Mesendoderm (in vitro differentiated cells): ENCODE measurements at regions not wholly inside any gene's neighbourhood (a gene's known extent, or its start where the extent isn't known, plus 50 kb on each side); places are given as distances from the start of the nearest gene placed in this dataset.

Source experiments
- DNase-seq: peaks from one replicate; pipeline ENCODE4 v3.0.0; 2013
- H2AK5ac ChIP-seq: 2 replicates; pipeline ENCODE4 v1.6.1; 2013; ENCODE audit warnings: low read length, inconsistent platforms
- H2BK120ac ChIP-seq: 2 replicates; pipeline ENCODE4 v1.6.1; 2013; ENCODE audit warnings: low read depth, mild to moderate bottlenecking, low read length, moderate library complexity, mixed read lengths
- H2BK15ac ChIP-seq: replicated peaks from 2 replicates; pipeline ENCODE4 v1.6.1; 2013; ENCODE audit warnings: low read depth, mild to moderate bottlenecking, moderate library complexity
- H2BK5ac ChIP-seq: 2 replicates; pipeline ENCODE4 v1.6.1; 2013; ENCODE audit warnings: low read length, inconsistent platforms
- H3K18ac ChIP-seq: 2 replicates; pipeline ENCODE4 v1.6.1; 2013; ENCODE audit warnings: mild to moderate bottlenecking, low read length, mixed read lengths
- H3K23ac ChIP-seq: one replicate; pipeline ENCODE4 v1.6.1; 2013; ENCODE audit warnings: low read length
- H3K27ac ChIP-seq: 2 replicates; pipeline ENCODE4 v1.5.1; 2013; ENCODE audit warnings: low read depth, mild to moderate bottlenecking, inconsistent platforms, low read length, moderate library complexity
- H3K27me3 ChIP-seq: 2 replicates; pipeline ENCODE4 v1.6.1; 2013; ENCODE audit warnings: low read length, control low read depth, mild to moderate bottlenecking, inconsistent platforms; ENCODE audit not compliant: insufficient read depth, poor library complexity
- H3K36me3 ChIP-seq: 2 replicates; pipeline ENCODE4 v1.6.1; 2013; ENCODE audit warnings: low read length, inconsistent platforms; ENCODE audit not compliant: control insufficient read depth, insufficient read depth
- H3K4ac ChIP-seq: one replicate; pipeline ENCODE4 v1.6.1; 2013; ENCODE audit warnings: low read depth, mild to moderate bottlenecking, low read length, moderate library complexity
- H3K4me1 ChIP-seq: 2 replicates; pipeline ENCODE4 v1.6.1; 2013; ENCODE audit warnings: low read depth, low read length, inconsistent platforms; ENCODE audit not compliant: control insufficient read depth
- H3K4me2 ChIP-seq: 2 replicates; pipeline ENCODE4 v1.6.1; 2013; ENCODE audit warnings: low read length
- H3K4me3 ChIP-seq: 2 replicates; pipeline ENCODE4 v1.5.1; 2013; ENCODE audit warnings: mild to moderate bottlenecking, low read length
- H3K56ac ChIP-seq: one replicate; pipeline ENCODE4 v1.6.1; 2013; ENCODE audit warnings: low read length
- H3K79me1 ChIP-seq: 2 replicates; pipeline ENCODE4 v1.6.1; 2013; ENCODE audit warnings: low read length, inconsistent platforms
- H3K79me2 ChIP-seq: 2 replicates; pipeline ENCODE4 v1.6.1; 2013; ENCODE audit warnings: mild to moderate bottlenecking, low read length; ENCODE audit not compliant: control insufficient read depth, insufficient read depth
- H3K9ac ChIP-seq: 2 replicates; pipeline ENCODE4 v1.6.1; 2013; ENCODE audit warnings: low read length, inconsistent platforms
- H4K5ac ChIP-seq: one replicate; pipeline ENCODE4 v1.6.1; 2013; ENCODE audit warnings: low read length
- H4K8ac ChIP-seq: one replicate; pipeline ENCODE4 v1.6.1; 2013; ENCODE audit warnings: low read depth, mild to moderate bottlenecking, control low read depth, low read length, moderate library complexity
- WGBS: extraction: QIAGEN DNeasy Blood & Tissue Kit; methylation state at CpG from one replicate; pipeline ENCODE4 v1.1.7; 2013; ENCODE audit warnings: low lambda C conversion rate, missing lambda C conversion rate; ENCODE audit not compliant: insufficient coverage; ENCODE audit errors: extremely low coverage; 5-methylcytosine and 5-hydroxymethylcytosine counted together

GRCh38 chr13:47816831-47817230 lies 184.2 kb downstream of the SUCLA2 start:
- Histone ChIP-seq H3K18ac (no peak overlapping the region), H3K27me3 (no peaks in the 10 kb centered on the region), H3K27ac (no peak overlapping the region), H2BK15ac (no peak overlapping the region), H3K23ac (no peak overlapping the region), H2BK120ac (no peak overlapping the region), H3K4me1 (no peaks in the 10 kb centered on the region), H3K4ac (no peak overlapping the region), H3K4me2 (no peak overlapping the region), H3K9ac (no peak overlapping the region), H3K36me3 (no peaks in the 10 kb centered on the region), H4K5ac (no peak overlapping the region), H2AK5ac (no peak overlapping the region), H3K56ac (no peak overlapping the region), H2BK5ac (no peak overlapping the region), H4K8ac (no peak overlapping the region), H3K4me3 (no peak overlapping the region), H3K79me2 (no peaks in the 10 kb centered on the region), H3K79me1 (no peaks in the 10 kb centered on the region)
- WGBS: no CpG with 5 or more reads among the region's 5 CpGs
- DNase-seq: peak; percentile 67

- Histone ChIP-seq H3K79me2 (no peaks in the 10 kb centered on the region), H3K27me3 (no peaks in the 10 kb centered on the region), H3K4me2 (no peak overlapping the region), H3K4me1 (no peaks in the 10 kb centered on the region), H2BK15ac (no peak overlapping the region), H2BK120ac (no peak overlapping the region), H3K9ac (no peak overlapping the region), H3K27ac (no peak overlapping the region), H4K8ac (no peak overlapping the region), H3K18ac (no peak overlapping the region), H3K36me3 (no peaks in the 10 kb centered on the region), H3K79me1 (no peaks in the 10 kb centered on the region), H2AK5ac (no peak overlapping the region), H3K56ac (no peak overlapping the region), H4K5ac (no peak overlapping the region), H3K23ac (no peak overlapping the region), H3K4ac (no peak overlapping the region), H3K4me3 (no peak overlapping the region), H2BK5ac (no peak overlapping the region)
- WGBS: no CpG with 5 or more reads among the region's 1 CpG
- peak; percentile 56 for DNase-seq
These were observed 187.4 kb downstream of the SUCLA2 start for GRCh38 chr13:47813718-47814117.

- H3K79me2 ChIP-seq: no peaks in the 10 kb centered on the region
- no peak overlapping the region for H3K18ac ChIP-seq
- H3K4me2 ChIP-seq: no peak overlapping the region
- no peak overlapping the region for H3K23ac ChIP-seq
- no peak overlapping the region for H3K9ac ChIP-seq
- no peak overlapping the region for H2BK120ac ChIP-seq
- no peak overlapping the region for H4K5ac ChIP-seq
- no peaks in the 10 kb centered on the region for H3K27me3 ChIP-seq
- H4K8ac ChIP-seq: no peak overlapping the region
- no peaks in the 10 kb centered on the region for H3K79me1 ChIP-seq
- no peak overlapping the region for H3K27ac ChIP-seq
- H3K4ac ChIP-seq: peak overlapping the region; percentile 4
- H3K4me3 ChIP-seq: no peak overlapping the region
- WGBS: no CpG with 5 or more reads among the region's 1 CpG
- no peak overlapping the region for H3K56ac ChIP-seq
- DNase-seq: no peak
- no peaks in the 10 kb centered on the region for H3K36me3 ChIP-seq
- no peak overlapping the region for H2AK5ac ChIP-seq
- H3K4me1 ChIP-seq: no peaks in the 10 kb centered on the region
- H2BK5ac ChIP-seq: no peak overlapping the region
- no peak overlapping the region for H2BK15ac ChIP-seq
These were observed 191.7 kb downstream of the SUCLA2 start for GRCh38 chr13:47809411-47809810.

GRCh38 chr13:47803131-47803530 lies 197.9 kb downstream of the SUCLA2 start:
- no peak overlapping the region for H2BK15ac ChIP-seq
- no peak overlapping the region for H2AK5ac ChIP-seq
- no peak overlapping the region for H3K9ac ChIP-seq
- no peak overlapping the region for H2BK120ac ChIP-seq
- no peaks in the 10 kb centered on the region for H3K36me3 ChIP-seq
- no peak overlapping the region for H3K27ac ChIP-seq
- H3K56ac ChIP-seq: no peak overlapping the region
- WGBS: no CpG with 5 or more reads among the region's 2 CpGs
- H3K79me2 ChIP-seq: no peaks in the 10 kb centered on the region
- no peaks in the 10 kb centered on the region for H3K4me1 ChIP-seq
- no peak overlapping the region for H3K4ac ChIP-seq
- no peak overlapping the region for H3K23ac ChIP-seq
- no peak overlapping the region for H4K8ac ChIP-seq
- no peak overlapping the region for H2BK5ac ChIP-seq
- no peaks in the 10 kb centered on the region for H3K27me3 ChIP-seq
- H3K18ac ChIP-seq: no peak overlapping the region
- no peak overlapping the region for H3K4me2 ChIP-seq
- H3K79me1 ChIP-seq: no peaks in the 10 kb centered on the region
- H4K5ac ChIP-seq: no peak overlapping the region
- H3K4me3 ChIP-seq: no peak overlapping the region
- no peak for DNase-seq

GRCh38 chr13:47801555-47801954 lies 199.5 kb downstream of the SUCLA2 start:
- no peak overlapping the region for H3K4me3 ChIP-seq
- H3K36me3 ChIP-seq: no peaks in the 10 kb centered on the region
- H3K9ac ChIP-seq: no peak overlapping the region
- no peak overlapping the region for H3K18ac ChIP-seq
- no peak overlapping the region for H3K27ac ChIP-seq
- H2BK120ac ChIP-seq: no peak overlapping the region
- H3K79me1 ChIP-seq: no peaks in the 10 kb centered on the region
- DNase-seq: no peak
- no peak overlapping the region for H2BK5ac ChIP-seq
- no peak overlapping the region for H3K4me2 ChIP-seq
- H3K4ac ChIP-seq: no peak overlapping the region
- no peak overlapping the region for H3K23ac ChIP-seq
- H4K8ac ChIP-seq: no peak overlapping the region
- no peaks in the 10 kb centered on the region for H3K27me3 ChIP-seq
- WGBS: no CpG with 5 or more reads among the region's 3 CpGs
- no peak overlapping the region for H4K5ac ChIP-seq
- no peak overlapping the region for H2AK5ac ChIP-seq
- H3K79me2 ChIP-seq: no peaks in the 10 kb centered on the region
- no peak overlapping the region for H2BK15ac ChIP-seq
- no peak overlapping the region for H3K56ac ChIP-seq
- no peaks in the 10 kb centered on the region for H3K4me1 ChIP-seq

- Histone ChIP-seq H3K23ac (no peak overlapping the region), H2BK15ac (no peak overlapping the region), H3K79me1 (no peaks in the 10 kb centered on the region), H3K9ac (no peak overlapping the region), H3K4me2 (no peak overlapping the region), H3K18ac (no peak overlapping the region), H3K56ac (no peak overlapping the region), H2BK5ac (no peak overlapping the region), H3K4ac (no peak overlapping the region), H3K36me3 (no peaks in the 10 kb centered on the region), H3K27me3 (no peaks in the 10 kb centered on the region), H4K5ac (no peak overlapping the region), H3K4me1 (no peaks in the 10 kb centered on the region), H3K4me3 (no peak overlapping the region), H2BK120ac (no peak overlapping the region), H2AK5ac (no peak overlapping the region), H3K79me2 (no peaks in the 10 kb centered on the region), H4K8ac (no peak overlapping the region), H3K27ac (no peak overlapping the region)
- DNase-seq: no peak
- no CpG with 5 or more reads among the region's 2 CpGs for WGBS
These were observed 200.5 kb downstream of the SUCLA2 start for GRCh38 chr13:47800593-47800992.
